Gastrocnemius medialis (tissue), 4 donors: ENCODE measurements at regions not wholly inside any gene's neighbourhood (a gene's known extent, or its start where the extent isn't known, plus 50 kb on each side); places are given as distances from the start of the nearest gene placed in this dataset.

Experiments
- CTCF ChIP-seq, 5 experiments: fragments of 450-650 bp in 3 of 5; fragments of 200-600 bp in 2 of 5; sonication (generic) in 2 of 5; IDR thresholded peaks in 4 of 5; conservative IDR thresholded peaks in 1 of 5; 1 replicate in 4 of 5; 2 replicates in 1 of 5; pipeline ENCODE4 v1.5.1; 2016 to 2019; ENCODE audit warnings: antibody characterized with exemption in 5 of 5, mild to moderate bottlenecking in 3 of 5, moderate library complexity in 3 of 5
- POLR2A ChIP-seq, 2 donors: fragments of 450-650 bp; IDR thresholded peaks; one replicate each; pipeline ENCODE4 v1.6.1; 2017; ENCODE audit warnings: antibody characterized with exemption in 2 of 2, mild to moderate bottlenecking in 2 of 2, moderate library complexity in 2 of 2

GRCh38 chr10:8416192-8416701 lies 361.8 kb downstream of the GATA3 start:
- TF ChIP-seq CTCF (IDR thresholded peaks at IDR 0.05 in 4 of 5, conservative IDR thresholded peaks at IDR 0.05 in 1 of 5), result no peak
- TF ChIP-seq POLR2A (IDR thresholded peaks at IDR 0.05), result no peak
